GM04504 (cell line): ENCODE measurements at regions not wholly inside any gene's neighbourhood (a gene's known extent, or its start where the extent isn't known, plus 50 kb on each side); places are given as distances from the start of the nearest gene placed in this dataset.
"Not testable (repeated sequence)": the region's sequence is repeated elsewhere in the genome, so short reads cannot be mapped to it uniquely, and the experiment has no call there.

Experiments
- DNase-seq: peaks from one replicate; pipeline ENCODE4 v3.0.0-alpha.2; 2012; ENCODE audit warnings: low read depth

DNA sequence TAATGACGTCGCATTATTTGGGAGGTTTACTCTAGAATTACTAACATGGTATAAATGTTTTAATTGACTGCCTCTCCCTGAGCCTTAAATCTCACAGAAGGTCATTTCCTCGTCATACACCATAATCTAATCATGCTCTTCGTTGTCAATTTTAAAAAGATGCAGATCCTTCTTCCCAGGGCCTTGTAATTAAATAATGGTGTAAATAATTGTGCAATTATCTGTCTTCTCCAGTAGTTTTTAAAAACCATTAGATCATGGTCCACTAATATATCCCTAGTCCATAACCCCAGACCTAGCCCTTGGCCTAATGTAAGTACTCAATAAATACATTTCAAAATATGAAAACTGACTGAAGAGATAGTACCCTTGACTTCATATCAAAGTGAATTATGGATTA is 181.5 kb upstream of the GNAI1 start:
- DNase-seq: no peak

DNA sequence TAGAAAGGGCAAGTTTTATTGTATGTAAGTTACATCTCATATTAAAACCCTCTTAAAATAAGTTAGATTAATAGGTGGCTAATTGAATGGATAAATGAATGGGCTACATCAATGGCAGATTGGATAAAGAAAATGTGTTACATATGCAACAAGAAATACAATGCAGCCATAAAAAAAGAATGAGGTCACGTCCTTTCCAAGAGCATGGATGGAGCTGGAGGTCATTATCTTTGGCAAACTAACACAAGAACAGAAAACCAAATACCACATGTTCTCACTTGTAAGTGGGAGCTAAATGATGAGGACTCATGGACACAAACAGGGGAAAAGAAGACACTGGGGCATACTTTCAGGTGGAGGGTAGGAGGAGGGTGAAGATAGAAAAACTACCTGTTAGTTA is 182.2 kb upstream of the GNAI1 start:
- no peak for DNase-seq

DNA sequence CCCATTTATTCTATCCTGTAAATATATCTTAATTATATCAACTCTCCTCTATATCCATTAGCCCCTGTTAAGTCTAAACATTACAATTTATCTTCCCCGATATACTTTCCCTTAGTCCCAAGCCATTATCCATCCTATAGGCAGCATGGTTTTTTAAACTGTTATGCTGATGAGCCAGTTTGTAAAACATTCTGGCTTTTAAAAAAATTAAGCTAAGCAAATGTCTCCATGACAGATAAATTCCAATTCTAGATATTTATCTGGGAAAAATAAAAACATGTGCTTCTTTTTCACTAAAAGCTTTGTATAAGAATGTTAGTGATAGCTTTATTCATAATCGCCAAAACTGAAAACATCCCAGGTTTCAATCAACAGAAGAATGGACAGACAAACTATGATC is 183.2 kb upstream of the GNAI1 start:
- DNase-seq: no peak

DNA sequence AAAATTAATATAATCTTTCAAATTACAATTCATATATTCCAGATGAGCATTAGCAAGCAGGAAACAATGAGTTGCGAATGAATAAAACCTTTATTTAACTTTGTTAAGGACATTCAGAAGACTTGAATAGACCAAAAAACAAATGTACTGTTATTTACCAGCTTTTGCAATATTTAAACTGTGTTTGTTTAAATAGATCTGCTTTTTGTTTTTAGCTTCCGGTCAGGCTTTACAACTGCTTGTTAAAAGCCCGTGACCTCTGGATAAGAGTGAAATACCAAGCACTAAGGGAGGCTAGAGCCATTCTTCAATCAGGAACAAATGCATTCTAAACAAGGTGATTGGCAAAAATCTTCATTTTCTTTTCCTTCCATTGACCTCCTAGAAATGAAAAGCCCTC is 184.9 kb upstream of the GNAI1 start:
- no peak for DNase-seq

DNA sequence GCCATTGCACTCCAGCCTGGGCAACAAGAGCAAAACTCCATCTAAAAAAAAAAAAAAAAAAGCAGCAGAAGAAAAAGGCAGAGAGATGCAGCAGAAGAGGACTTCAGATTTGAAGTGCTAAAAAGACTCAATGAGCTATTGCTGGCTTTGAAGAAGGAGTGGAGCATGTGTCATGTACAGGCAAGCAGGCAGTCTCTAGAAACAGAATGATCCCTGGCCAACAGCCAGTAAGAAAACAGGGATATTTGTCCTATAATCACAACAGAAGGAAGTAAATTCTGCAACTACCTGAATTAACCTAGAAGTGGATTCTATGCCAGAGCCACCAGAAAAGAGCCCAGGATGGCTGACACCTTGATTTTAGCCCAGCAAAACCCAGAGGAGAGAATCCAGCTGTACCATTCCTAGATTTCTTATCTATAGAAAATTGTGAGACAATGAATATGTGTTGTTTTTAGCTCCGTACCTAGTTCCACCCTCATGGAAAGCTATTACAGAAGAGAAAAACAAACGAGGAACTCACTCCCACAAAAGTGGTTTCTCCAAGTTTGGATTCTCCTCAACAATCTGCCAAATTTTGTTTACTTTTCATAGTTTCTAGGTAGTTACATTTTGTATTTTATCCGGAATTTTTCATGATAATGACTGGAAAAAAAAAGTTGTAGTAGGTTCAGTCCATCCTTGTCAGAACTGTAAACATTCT is 198.2 kb upstream of the GNAI1 start:
- no peak for DNase-seq

DNA sequence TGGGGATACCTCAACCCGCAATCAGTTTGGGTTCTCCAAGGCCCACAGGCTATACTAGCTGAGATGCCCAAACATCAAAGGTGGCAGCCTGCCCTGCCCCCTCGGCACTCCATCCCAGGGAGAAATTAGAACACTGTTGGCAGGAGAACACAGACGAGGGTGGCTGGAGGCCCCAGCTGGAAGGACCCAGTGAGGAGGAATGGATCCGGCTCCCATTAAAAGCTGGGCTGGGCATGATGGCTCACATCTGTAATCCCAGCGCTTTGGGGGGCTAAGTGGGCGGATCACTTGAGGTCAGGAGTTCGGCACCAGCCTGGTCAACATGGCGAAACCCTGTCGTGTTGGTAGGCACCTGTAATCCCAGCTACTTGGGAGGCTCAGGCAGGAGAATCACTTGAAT is 199.9 kb upstream of the GNAI1 start:
- no peak for DNase-seq

DNA sequence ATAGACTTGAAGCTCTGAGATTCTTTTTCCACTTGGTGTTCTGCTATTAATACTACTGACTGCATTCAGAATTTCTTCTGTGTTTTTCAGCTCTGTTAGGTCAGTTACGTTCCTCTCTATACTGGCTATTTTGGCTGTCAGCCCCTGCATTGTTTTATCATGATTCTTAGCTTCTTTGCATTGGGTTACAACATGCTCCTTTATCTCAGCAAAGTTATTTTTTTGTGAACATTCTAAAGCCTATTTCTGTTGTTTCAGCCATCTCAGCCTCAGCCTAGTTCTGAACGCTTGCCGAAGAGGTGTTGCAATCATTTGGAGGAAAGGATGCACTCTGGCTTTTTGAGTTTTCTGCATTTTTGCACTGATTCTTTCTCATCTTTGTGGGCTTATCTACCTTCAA is 201.5 kb upstream of the GNAI1 start:
- no peak for DNase-seq

DNA sequence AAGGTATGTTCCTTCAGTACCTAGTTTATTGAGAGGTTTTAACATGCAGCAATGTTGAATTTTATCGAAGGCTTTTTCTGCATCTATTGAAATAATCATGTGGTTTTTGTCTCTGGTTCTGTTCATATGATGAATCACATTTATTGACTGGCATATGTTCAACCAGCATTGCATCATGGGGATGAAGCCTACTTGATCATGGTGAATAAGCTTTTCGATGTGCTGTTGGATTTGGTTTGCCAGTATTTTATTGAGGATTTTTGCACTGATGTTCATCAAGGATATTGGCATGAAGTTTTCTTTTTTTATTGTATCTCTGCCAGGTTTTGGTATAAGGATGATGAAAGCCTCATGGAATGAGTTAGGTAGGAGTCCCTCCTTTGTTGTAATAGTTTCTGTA is 204.0 kb upstream of the GNAI1 start:
- peak; percentile 4 for DNase-seq

DNA sequence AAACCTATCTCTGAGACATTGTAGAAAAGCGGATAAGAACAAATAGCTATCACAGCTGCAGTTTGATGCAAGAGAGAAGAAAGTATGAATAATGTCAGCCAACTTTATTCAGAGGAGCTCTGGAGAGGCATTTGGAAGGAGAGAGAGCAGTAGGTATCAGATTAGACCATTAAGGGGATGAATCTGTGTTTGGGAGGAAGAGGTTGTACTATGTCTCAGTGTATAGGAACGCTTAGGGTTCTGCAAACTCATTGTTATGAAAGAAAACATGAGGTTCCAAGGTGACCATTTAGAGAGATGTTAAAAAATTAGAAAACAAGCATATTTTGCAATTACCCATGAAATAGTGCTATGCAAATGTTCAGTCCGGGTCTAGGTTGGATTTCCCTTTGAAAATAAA is 207.5 kb upstream of the GNAI1 start:
- DNase-seq: no peak

DNA sequence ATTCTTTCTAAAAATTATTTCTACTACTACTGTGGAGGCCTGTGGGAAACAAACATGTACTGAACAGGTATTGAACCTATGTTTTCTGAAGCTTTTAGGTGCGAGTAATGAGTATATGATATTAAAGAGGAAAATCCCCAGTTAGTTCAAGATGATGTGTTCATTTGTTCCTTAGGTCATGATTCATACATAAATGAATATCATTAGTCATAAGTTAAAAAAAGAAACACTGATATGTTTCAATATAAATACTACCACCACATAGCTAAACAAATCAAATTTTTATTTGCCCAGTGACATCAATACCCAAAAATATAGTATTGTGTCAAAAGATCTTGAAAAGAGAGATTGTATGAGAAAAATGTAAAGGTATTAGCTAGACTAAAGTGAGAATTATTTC is 210.7 kb upstream of the GNAI1 start:
- DNase-seq: no peak

DNA sequence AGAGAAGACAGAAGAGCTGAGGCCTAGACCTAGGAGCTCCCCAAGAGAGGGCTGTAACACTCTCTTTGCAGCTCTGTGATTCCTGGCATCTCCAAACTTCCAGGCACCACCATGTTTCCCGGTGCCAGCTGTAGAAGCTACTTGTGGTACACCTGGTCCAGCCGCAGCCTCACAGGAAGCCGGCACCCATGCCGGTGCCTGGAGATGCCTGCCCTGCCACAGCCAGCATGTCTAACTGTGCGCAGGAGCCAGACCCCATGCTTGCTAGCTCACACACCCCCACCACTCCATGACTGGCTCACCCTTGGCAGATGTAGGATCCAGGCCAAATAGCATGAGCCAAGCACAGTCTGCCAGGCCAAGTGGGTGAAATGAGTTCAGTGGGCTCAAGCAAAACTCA is 211.7 kb upstream of the GNAI1 start:
- DNase-seq: no peak

DNA sequence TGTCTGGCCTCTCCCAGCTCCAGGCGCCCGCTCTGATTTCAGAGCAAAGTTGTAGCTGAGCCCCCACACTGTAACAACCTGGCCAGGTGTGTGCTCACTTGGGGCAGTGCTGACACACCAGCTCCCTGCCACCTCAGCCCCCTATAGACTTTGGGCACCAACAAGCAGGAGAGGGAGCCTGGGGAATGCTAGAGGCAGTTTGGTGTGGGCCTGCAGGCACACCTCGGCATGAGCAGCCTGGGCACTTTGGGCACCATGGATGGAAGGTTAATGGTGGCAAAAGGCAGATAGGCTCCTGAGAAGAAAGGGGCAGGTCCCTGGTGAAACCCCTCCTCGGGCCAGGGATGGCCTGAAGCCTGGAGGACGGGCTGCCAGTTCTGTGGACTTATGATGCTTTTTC is 212.7 kb upstream of the GNAI1 start:
- no peak for DNase-seq

DNA sequence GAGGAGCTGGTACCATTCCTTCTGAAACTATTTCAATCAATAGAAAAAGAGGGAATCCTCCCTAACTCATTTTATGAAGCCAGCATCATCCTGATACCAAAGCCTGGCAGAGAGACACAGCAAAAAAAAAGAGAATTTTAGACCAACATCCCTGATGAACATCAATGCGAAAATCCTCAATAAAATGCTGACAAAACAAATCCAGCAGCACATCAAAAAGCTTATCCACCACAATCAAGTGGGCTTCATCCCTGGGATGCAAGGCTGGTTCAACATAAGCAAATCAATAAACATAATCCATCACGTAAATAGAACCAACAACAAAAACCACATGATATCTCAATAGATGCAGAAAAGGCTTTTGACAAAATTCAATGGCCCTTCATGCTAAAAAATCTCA is 216.0 kb upstream of the GNAI1 start:
- not testable (repeated sequence) for DNase-seq

DNA sequence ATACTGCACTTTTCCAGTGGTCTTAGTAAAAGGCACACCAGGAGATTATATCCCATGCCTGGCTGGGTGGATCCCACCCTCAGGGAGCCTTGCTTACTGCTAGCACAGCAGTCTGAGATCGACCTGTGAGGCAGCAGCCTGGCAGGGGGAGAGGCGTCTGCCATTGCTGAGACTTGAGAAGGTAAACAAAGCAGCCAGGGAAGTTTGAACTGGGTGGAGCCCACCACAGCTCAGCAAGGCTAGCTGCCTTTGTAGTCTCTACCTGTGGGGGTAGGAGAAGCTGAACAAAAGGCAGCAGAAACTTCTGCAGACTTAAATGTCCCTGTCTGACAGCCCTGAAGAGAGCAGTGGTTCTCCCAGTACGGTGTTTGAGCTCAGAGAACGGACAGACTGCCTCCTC is 219.3 kb upstream of the GNAI1 start:
- not testable (repeated sequence) for DNase-seq

DNA sequence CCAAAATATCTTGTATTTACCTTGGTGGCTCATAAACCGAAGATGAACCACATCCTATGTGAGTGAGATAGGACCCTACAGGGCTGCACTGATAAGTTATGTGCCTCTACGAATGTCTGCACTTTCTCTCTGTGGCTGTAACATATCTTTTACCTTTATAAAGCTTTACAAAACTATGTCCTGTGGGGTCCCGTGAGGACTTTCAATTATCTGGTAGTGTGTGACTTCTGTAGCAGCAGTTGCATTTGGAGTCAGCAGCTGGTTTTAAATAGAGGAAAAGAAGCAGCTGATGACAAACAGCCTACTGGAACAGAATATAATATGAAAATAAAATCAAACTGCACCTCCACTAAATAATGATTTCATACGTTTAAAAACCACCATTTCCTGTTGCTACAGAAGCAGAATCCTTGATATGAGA is 222.4 kb upstream of the GNAI1 start:
- no peak for DNase-seq

DNA sequence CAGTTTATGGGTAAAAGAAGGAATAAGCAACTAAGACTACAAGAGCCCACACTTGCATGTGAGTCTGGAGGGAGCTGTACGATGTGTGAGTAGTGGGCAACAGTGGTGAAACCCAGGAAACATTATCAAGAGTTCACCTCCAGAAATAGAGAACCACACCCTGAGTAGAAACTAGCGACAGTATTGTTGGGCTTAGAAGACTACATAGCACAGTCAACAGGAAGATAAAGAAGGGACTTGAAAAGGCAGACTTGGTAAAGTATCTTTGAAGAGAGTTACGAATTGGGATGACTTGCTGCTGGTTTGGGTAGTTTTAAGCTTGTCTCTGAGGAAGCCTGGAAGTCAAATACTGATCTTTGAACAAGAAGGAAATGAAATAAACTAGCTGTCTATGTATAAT is 223.2 kb upstream of the GNAI1 start:
- DNase-seq: no peak

DNA sequence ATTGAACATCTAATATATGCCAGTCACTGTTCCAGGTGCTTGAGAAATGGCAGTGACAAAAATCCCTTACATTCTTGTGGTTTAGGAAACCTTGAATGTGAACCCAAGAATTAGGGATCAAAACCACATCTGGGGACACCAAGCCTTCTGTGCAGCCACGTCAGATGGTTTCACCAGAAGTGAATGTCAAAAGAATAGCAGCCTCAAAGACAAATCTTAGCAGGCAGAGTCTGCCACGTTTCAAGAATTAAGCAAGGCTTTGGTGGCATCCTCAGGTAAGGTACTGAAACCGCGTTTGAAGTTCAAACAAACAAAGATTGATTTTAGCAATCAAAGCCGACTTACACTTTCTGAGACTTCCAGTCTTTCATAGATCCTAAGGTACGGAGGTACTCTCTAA is 225.5 kb upstream of the GNAI1 start:
- no peak for DNase-seq

DNA sequence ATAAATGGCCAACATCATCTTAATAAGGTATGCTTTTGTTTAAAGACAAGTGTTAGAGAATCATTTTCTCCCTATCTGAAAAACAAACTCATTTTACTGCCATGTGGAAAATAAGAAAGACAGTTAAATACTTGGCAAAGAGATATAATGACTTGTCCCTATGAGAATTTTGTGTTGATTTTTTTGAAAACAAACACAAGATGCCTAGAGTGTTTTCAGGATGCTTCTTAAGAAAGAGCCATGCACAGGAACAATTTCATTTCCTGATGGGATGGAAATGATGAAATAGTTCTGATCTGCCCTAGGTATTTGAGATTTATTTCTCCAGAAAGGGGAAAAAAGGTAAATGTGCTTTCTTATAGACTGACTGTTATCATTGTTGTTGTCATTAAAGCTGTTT is 237.5 kb upstream of the GNAI1 start:
- DNase-seq: no peak

DNA sequence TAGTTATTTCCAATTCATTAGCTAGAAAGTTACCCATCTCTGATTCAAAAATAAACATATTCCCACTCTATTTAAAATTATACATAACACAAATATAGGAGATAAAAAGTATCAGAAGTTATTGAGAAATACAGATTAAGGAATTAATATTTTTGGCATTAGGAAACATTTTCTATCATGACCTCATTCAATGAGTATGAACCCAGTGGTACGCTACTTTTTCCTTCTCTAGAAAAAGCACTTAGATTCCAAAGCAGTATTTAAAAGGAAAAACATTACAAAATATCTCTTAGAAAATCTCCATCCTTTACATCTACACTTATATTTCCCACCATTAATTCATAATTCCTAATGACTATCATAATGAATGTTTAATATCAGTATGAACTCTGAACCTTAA is 240.6 kb upstream of the GNAI1 start:
- DNase-seq: no peak

DNA sequence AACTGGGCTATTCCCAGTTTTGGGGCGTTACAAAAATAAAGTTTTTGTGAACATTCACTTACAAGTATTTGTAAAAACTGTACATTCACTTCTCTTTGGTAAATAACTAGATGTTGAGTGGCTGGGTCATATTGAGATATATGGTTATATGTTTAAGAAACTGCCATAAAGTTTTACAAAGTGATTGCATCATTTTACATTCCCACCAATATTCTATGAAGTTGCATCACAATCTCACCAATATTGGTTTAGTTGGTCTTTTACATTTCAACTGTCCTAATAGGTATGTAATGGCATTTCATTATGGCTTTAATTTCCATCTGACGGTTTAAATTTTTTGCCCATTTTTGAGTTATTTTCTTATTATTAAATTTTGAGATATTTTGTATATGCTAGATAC is 251.7 kb upstream of the GNAI1 start:
- no peak for DNase-seq

DNA sequence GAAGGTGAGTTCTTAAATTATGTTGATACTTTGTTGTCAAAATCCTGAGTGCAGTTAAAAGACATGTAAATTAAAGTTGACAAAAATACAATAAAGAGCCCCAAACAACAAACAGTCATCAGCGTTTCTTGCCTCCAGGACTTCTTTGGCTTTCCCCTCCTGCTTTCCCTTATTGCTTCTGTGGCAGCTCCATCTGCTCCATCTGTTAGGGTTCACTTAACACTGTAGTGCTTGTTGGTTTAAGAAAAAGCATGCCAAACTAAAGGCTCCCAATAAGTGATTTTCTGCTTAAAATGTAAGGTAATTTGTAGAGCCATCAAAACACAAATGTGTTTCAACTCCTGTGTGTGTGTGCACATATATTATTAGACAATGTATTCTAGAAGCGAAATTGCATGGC is 254.3 kb upstream of the GNAI1 start:
- DNase-seq: no peak

DNA sequence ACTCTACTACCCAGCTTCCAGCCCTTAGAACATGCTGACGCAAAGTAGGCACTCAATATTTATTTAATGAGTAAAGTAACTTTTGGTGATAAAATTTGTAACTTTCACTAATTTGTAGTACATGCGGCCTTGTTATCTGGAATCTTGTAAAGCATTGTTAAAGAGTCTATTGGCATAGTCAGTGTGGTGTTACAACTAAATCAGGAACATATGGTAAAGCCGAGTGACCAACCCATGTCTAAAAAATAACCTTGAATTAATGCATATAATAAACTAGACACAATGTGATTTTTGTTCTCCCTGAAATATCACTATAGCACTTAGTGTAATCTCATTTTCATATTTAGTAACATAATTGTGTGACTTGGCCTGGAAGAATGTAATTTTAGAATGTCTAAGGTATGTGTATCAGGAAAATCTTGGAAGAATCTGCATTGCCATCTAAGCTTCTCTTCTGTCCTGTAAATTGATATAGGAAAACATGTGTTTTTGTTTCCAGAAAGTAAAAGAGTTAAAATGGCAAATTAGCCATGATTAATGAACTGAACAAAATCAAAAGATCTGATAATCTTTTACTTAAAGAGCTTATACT is 256.7 kb upstream of the GNAI1 start:
- no peak for DNase-seq

DNA sequence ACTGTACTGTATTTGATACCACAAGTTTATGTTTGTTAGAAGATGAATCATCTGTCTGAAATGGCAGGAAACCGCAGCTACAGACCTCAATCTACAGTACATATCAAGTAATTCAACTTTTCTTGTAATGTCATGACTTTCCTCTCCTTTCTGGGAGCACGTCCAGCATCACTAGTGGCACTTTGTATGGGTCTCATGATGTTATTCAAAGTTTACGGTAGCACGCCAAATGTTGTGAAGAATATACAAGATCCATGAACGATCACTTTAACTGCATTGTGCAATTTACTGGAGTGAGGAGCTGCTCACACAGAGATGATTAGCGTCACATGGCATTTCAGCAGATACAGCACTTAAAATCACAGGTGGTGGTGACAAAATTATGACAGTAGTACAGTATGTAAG is 257.8 kb upstream of the GNAI1 start:
- peak; percentile 51 for DNase-seq

DNA sequence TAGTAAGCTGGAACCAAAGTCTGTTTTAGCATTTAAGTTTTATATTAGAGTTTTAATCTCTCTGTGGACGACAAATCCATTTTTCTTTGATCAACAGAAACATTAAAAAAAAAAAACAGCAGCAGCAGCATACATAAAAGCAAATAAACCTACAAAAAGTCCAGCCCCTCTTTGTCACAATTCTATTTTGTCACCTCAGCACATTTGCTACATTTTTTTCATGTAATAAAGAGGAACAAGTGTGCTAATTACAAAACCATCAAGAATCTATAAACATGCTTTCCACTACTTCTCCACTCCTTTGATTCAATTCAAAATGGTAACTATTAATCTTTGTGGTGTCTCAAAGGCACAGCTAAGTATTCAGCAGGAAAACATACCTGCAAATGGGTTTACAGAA is 259.8 kb upstream of the GNAI1 start:
- DNase-seq: no peak
